Loucy (cell line): ENCODE measurements at regions not wholly inside any gene's neighbourhood (a gene's known extent, or its start where the extent isn't known, plus 50 kb on each side); places are given as distances from the start of the nearest gene placed in this dataset.

Source experiments
- EZH2phosphoT487 ChIP-seq: fragments of 200-600 bp; IDR thresholded peaks from 2 replicates; pipeline ENCODE4 v1.6.1; 2018; ENCODE audit warnings: antibody characterized with exemption, mild to moderate bottlenecking, moderate library complexity, borderline replicate concordance
- TF ChIP-seq, protein P1 (sequence below): fragments of 200-600 bp; sonication (generic); conservative IDR thresholded peaks from 2 replicates; pipeline ENCODE4 v1.5.1; 2014; ENCODE audit warnings: mild to moderate bottlenecking, antibody characterized with exemption, low read length

DNA sequence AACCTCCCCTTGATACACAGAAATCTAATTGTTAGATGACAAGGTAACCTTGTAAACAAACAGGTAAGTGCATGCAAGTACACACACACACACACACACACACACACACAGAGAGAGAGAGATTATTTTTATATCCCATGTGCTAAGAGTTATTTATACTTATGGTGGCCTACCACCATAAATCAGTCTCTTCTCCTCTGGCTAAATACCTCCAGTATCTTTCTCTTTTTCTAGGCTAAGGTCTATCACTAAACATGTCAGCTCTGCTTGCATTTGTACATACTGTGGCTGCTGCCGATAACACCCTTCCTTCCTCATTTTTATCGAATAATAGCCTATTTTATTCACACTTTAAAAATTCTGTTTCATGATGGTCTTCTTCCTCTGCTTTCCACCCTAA is 172.4 kb downstream of the CNTN3 start:
- TF ChIP-seq, protein P1, sequence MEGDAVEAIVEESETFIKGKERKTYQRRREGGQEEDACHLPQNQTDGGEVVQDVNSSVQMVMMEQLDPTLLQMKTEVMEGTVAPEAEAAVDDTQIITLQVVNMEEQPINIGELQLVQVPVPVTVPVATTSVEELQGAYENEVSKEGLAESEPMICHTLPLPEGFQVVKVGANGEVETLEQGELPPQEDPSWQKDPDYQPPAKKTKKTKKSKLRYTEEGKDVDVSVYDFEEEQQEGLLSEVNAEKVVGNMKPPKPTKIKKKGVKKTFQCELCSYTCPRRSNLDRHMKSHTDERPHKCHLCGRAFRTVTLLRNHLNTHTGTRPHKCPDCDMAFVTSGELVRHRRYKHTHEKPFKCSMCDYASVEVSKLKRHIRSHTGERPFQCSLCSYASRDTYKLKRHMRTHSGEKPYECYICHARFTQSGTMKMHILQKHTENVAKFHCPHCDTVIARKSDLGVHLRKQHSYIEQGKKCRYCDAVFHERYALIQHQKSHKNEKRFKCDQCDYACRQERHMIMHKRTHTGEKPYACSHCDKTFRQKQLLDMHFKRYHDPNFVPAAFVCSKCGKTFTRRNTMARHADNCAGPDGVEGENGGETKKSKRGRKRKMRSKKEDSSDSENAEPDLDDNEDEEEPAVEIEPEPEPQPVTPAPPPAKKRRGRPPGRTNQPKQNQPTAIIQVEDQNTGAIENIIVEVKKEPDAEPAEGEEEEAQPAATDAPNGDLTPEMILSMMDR, result no peak
- no peak for TF ChIP-seq EZH2phosphoT487
